MM.1S (cell line): ENCODE measurements at regions not wholly inside any gene's neighbourhood (a gene's known extent, or its start where the extent isn't known, plus 50 kb on each side); places are given as distances from the start of the nearest gene placed in this dataset.

Experiments
- CTCF ChIP-seq: fragments of 300-600 bp; sonication (generic); IDR thresholded peaks from 2 replicates; pipeline ENCODE4 v1.5.1; 2016; ENCODE audit warnings: antibody characterized with exemption, low read length, mixed read lengths
- EZH2 ChIP-seq: fragments of 300-600 bp; sonication (generic); optimal IDR thresholded peaks from 2 replicates; pipeline ENCODE3; 2017; ENCODE audit warnings: low read depth, mild to moderate bottlenecking, antibody characterized with exemption, low read length, mixed read lengths
- EZH2phosphoT487 ChIP-seq: fragments of 300-600 bp; sonication (generic); IDR thresholded peaks from 2 replicates; pipeline ENCODE4 v1.6.1; 2018; ENCODE audit warnings: antibody characterized with exemption, low read length

- no peak for TF ChIP-seq CTCF
- no peak for TF ChIP-seq EZH2phosphoT487
- TF ChIP-seq EZH2 = no peak
These were observed 357.0 kb upstream of the GULP1 start for GRCh38 chr2:187934692-187935091.
